PC-9 (cell line): ENCODE measurements at regions not wholly inside any gene's neighbourhood (a gene's known extent, or its start where the extent isn't known, plus 50 kb on each side); places are given as distances from the start of the nearest gene placed in this dataset.

Source experiments
- EZH2 ChIP-seq: fragments of 200-600 bp; sonication (generic); IDR thresholded peaks from 2 replicates; pipeline ENCODE4 v1.8.0; 2017; ENCODE audit warnings: antibody characterized with exemption, low read depth
- TF ChIP-seq, protein P1 (sequence below): fragments of 200-600 bp; sonication (generic); conservative IDR thresholded peaks from 2 replicates; pipeline ENCODE4 v1.6.1; 2017; ENCODE audit warnings: mixed run types, antibody characterized with exemption, mild to moderate bottlenecking, moderate library complexity

DNA sequence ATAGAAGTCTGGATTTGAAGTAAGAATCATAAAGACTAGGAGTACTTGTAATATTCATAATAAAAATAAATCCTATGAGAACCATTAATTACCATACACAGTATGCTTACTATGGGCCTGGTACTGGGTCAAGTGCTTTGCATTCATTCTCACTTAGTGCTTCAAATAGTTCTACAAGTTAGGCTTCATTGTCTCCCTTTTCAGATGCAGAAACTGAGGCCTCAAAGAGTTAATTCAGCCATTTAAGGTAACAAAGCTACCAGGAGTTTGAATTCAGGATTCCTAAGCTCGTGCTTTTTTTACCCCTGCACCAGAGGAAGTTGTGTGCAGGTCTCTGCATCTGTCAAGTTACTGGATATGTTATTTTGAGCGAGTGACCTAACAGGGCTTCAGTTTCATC, 1098.4 kb upstream of the EEF2KMT start:
- TF ChIP-seq, protein P1, sequence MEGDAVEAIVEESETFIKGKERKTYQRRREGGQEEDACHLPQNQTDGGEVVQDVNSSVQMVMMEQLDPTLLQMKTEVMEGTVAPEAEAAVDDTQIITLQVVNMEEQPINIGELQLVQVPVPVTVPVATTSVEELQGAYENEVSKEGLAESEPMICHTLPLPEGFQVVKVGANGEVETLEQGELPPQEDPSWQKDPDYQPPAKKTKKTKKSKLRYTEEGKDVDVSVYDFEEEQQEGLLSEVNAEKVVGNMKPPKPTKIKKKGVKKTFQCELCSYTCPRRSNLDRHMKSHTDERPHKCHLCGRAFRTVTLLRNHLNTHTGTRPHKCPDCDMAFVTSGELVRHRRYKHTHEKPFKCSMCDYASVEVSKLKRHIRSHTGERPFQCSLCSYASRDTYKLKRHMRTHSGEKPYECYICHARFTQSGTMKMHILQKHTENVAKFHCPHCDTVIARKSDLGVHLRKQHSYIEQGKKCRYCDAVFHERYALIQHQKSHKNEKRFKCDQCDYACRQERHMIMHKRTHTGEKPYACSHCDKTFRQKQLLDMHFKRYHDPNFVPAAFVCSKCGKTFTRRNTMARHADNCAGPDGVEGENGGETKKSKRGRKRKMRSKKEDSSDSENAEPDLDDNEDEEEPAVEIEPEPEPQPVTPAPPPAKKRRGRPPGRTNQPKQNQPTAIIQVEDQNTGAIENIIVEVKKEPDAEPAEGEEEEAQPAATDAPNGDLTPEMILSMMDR, result no peak
- no peak for TF ChIP-seq EZH2
